ENCODE measurements at regions not wholly inside any gene's neighbourhood (a gene's known extent, or its start where the extent isn't known, plus 50 kb on each side); places are given as distances from the start of the nearest gene placed in this dataset.

- TF ChIP-seq PATZ1 (CRISPR knock-in tag; IDR thresholded peaks at IDR 0.05; ENCODE audit: borderline replicate concordance) (no peak), TSHZ2 (CRISPR knock-in tag; IDR thresholded peaks at IDR 0.05) (no peak), ZC3H10 (CRISPR knock-in tag; IDR thresholded peaks at IDR 0.05) (no peak), CSRNP3 (CRISPR knock-in tag; IDR thresholded peaks at IDR 0.05) (no peak), ZNF565 (CRISPR knock-in tag; conservative IDR thresholded peaks at IDR 0.05; ENCODE audit: low read depth) (no peak), PPARA (CRISPR knock-in tag; IDR thresholded peaks at IDR 0.05; ENCODE audit: borderline replicate concordance) (no peak), ZNF8 (CRISPR knock-in tag; IDR thresholded peaks at IDR 0.05) (no peak), CREB5 (CRISPR knock-in tag; IDR thresholded peaks at IDR 0.05; ENCODE audit: low read depth) (no peak), ESRRG (CRISPR knock-in tag; IDR thresholded peaks at IDR 0.05) (no peak), OSR1 (CRISPR knock-in tag; IDR thresholded peaks at IDR 0.05) (no peak), RARB (CRISPR knock-in tag; IDR thresholded peaks at IDR 0.05) (no peak), ISL1 (CRISPR knock-in tag; IDR thresholded peaks at IDR 0.05) (no peak), GLIS3 (CRISPR knock-in tag; IDR thresholded peaks at IDR 0.05) (no peak), TOX (CRISPR knock-in tag; IDR thresholded peaks at IDR 0.05; ENCODE audit: borderline replicate concordance) (no peak), ZFP3 (CRISPR knock-in tag; IDR thresholded peaks at IDR 0.05) (no peak), CSDC2 (CRISPR knock-in tag; IDR thresholded peaks at IDR 0.05) (no peak), ZFP30 (CRISPR knock-in tag; IDR thresholded peaks at IDR 0.05) (no peak), POU6F1 (CRISPR knock-in tag; IDR thresholded peaks at IDR 0.05; ENCODE audit: borderline replicate concordance, low read depth) (no peak)
- no peak for ATAC-seq
These were observed 199.8 kb downstream of the MIAT start for GRCh38 chr22:26857169-26857568.

GRCh38 chr22:26860301-26860700 is 202.9 kb downstream of the MIAT start:
- no peak for ATAC-seq
- TF ChIP-seq ISL1 (CRISPR knock-in tag; IDR thresholded peaks at IDR 0.05) (no peak), ZFP3 (CRISPR knock-in tag; IDR thresholded peaks at IDR 0.05) (no peak), CSDC2 (CRISPR knock-in tag; IDR thresholded peaks at IDR 0.05) (no peak), OSR1 (CRISPR knock-in tag; IDR thresholded peaks at IDR 0.05) (no peak), CREB5 (CRISPR knock-in tag; IDR thresholded peaks at IDR 0.05; ENCODE audit: low read depth) (no peak), ARNTL (CRISPR knock-in tag; IDR thresholded peaks at IDR 0.05; ENCODE audit: borderline replicate concordance, low read depth) (no peak), ZFP30 (CRISPR knock-in tag; IDR thresholded peaks at IDR 0.05) (no peak), PPARA (CRISPR knock-in tag; IDR thresholded peaks at IDR 0.05; ENCODE audit: borderline replicate concordance) (no peak)

- no peak for TF ChIP-seq ESRRG (CRISPR knock-in tag; IDR thresholded peaks at IDR 0.05)
- no peak for TF ChIP-seq ARNTL (CRISPR knock-in tag; IDR thresholded peaks at IDR 0.05; ENCODE audit: borderline replicate concordance, low read depth)
- no peak for TF ChIP-seq TCF4 (CRISPR knock-in tag; IDR thresholded peaks at IDR 0.05; ENCODE audit: borderline replicate concordance)
- no peak for TF ChIP-seq CREB5 (CRISPR knock-in tag; IDR thresholded peaks at IDR 0.05; ENCODE audit: low read depth)
- TF ChIP-seq ZFP3 (CRISPR knock-in tag; IDR thresholded peaks at IDR 0.05): no peak
- TF ChIP-seq ZC3H10 (CRISPR knock-in tag; IDR thresholded peaks at IDR 0.05): no peak
- TF ChIP-seq TSHZ2 (CRISPR knock-in tag; IDR thresholded peaks at IDR 0.05): no peak
- TF ChIP-seq ZFP30 (CRISPR knock-in tag; IDR thresholded peaks at IDR 0.05): no peak
- no peak for TF ChIP-seq RARB (CRISPR knock-in tag; IDR thresholded peaks at IDR 0.05)
- no peak for TF ChIP-seq ISL1 (CRISPR knock-in tag; IDR thresholded peaks at IDR 0.05)
- TF ChIP-seq ZNF70 (CRISPR knock-in tag; IDR thresholded peaks at IDR 0.05): no peak
- no peak for ATAC-seq
These were observed 207.6 kb downstream of the MIAT start for GRCh38 chr22:26865021-26865420.
